HepG2 (cell line): ENCODE measurements at regions not wholly inside any gene's neighbourhood (a gene's known extent, or its start where the extent isn't known, plus 50 kb on each side); places are given as distances from the start of the nearest gene placed in this dataset.

ENCODE experiments used
- ATAC-seq: fragments of 200-7000 bp; cut with Tn5 transposase; 3 replicates; pipeline ENCODE4 v1.9.1; 2020; ENCODE audit warnings: mild to moderate bottlenecking, moderate library complexity
- BruUV-seq: library from RNA; stranded (reverse); fragments of 400-500 nt; replicated peaks from 2 replicates; lab custom pipeline; 2021; lab: Mats Ljungman, UMichigan
- CTCF ChIA-PET: fragments of 300-600 bp; formaldehyde crosslinking; extraction: SDS; loops from one replicate; lab custom pipeline; 2021; ENCODE audit warnings: low total read pairs, inconsistent platforms, low intra/inter-chr PET ratio; lab: Yijun Ruan, JAX
- POLR2A ChIA-PET: fragments of 350-600 bp; sonication (Branson Sonifier 250); formaldehyde crosslinking; loops from one replicate; lab custom pipeline; 2020; ENCODE audit warnings: antibody characterized with exemption, inconsistent platforms; lab: Yijun Ruan, JAX
- DNase-seq: peaks from one replicate; pipeline ENCODE4 v3.0.0-alpha.2; 2015; ENCODE audit warnings: low spot score
- FAIRE-seq: peaks from 3 replicates; lab custom pipeline; 2011; peaks lifted over from hg19 to GRCh38; lab: Jason Lieb, UNC
- H2AFZ ChIP-seq: one replicate; pipeline ENCODE4 v1.6.1; 2011; ENCODE audit warnings: low read length, inconsistent platforms
- H3K27ac ChIP-seq: fragments of 300-600 bp; 3 replicates; pipeline ENCODE4 v1.8.0; 2011; ENCODE audit warnings: mixed run types, mild to moderate bottlenecking, mixed read lengths, low read length, inconsistent platforms; ENCODE audit not compliant: insufficient read depth; ENCODE audit errors: extremely low read length
- H3K27me3 ChIP-seq, 2 experiments: fragments of 200-600 bp in 1 of 2; 2 replicates in 1 of 2; 3 replicates in 1 of 2; pipeline versions ENCODE4 v1.6.0 to v1.8.0; 2011; ENCODE audit warnings: low read length in 2 of 2, mild to moderate bottlenecking in 2 of 2, moderate library complexity in 2 of 2, inconsistent platforms in 1 of 2; ENCODE audit not compliant: insufficient read depth in 2 of 2, control insufficient read depth in 1 of 2
- H3K36me3 ChIP-seq, 2 experiments: fragments of 200-600 bp in 1 of 2; replicated peaks in 1 of 2; 2 replicates in 1 of 2; 3 replicates in 1 of 2; pipeline versions ENCODE4 v1.5.1 to v1.8.0; 2011; ENCODE audit warnings: low read length in 2 of 2, inconsistent platforms in 1 of 2; ENCODE audit not compliant: insufficient read depth in 2 of 2, control insufficient read depth in 1 of 2
- H3K4me1 ChIP-seq: 2 replicates; pipeline ENCODE4 v1.5.1; 2012; ENCODE audit warnings: low read length, inconsistent platforms; ENCODE audit not compliant: insufficient read depth
- H3K4me2 ChIP-seq: 2 replicates; pipeline ENCODE4 v1.6.0; 2011; ENCODE audit warnings: low read depth, low read length, inconsistent platforms
- H3K4me3 ChIP-seq, 3 experiments: fragments of 200-600 bp in 1 of 3; sonication (generic), shearing (Covaris generic) in 1 of 3; replicated peaks in 1 of 3; 2 replicates each; pipeline ENCODE4 v1.5.1; 2011 to 2016; ENCODE audit warnings: low read length in 3 of 3, inconsistent platforms in 2 of 3, low read depth in 2 of 3, mild to moderate bottlenecking in 2 of 3, control low read depth in 1 of 3, mixed read lengths in 1 of 3; ENCODE audit not compliant: insufficient read depth in 1 of 3
- H3K79me2 ChIP-seq: one replicate; pipeline ENCODE4 v1.6.1; 2011; ENCODE audit warnings: low read length, inconsistent platforms; ENCODE audit not compliant: insufficient read depth
- H3K9ac ChIP-seq: 2 replicates; pipeline ENCODE4 v1.6.0; 2011; ENCODE audit warnings: mild to moderate bottlenecking, low read depth, low read length, inconsistent platforms; ENCODE audit not compliant: insufficient read depth
- H3K9me3 ChIP-seq: 2 replicates; pipeline ENCODE4 v1.5.1; 2012; ENCODE audit warnings: mild to moderate bottlenecking, low read length
- H4K20me1 ChIP-seq: 2 replicates; pipeline ENCODE4 v1.6.0; 2011; ENCODE audit warnings: inconsistent platforms, mild to moderate bottlenecking, low read length, moderate library complexity; ENCODE audit not compliant: insufficient read depth
- AHR ChIP-seq: IDR thresholded peaks from 2 replicates; pipeline ENCODE4 v1.6.1; 2018; ENCODE audit warnings: missing genetic modification reagents, missing compliant biosample characterization
- DNMT1 ChIP-seq: sonication (generic); formaldehyde crosslinking; IDR thresholded peaks from 2 replicates; pipeline ENCODE4 v1.5.1; 2020; ENCODE audit warnings: mild to moderate bottlenecking, missing genetic modification reagents
- HOXA5 ChIP-seq: sonication (generic); formaldehyde crosslinking; IDR thresholded peaks from 2 replicates; pipeline ENCODE4 v1.4.0; 2020; ENCODE audit warnings: missing genetic modification reagents
- JUNB ChIP-seq: sonication (generic); formaldehyde crosslinking; IDR thresholded peaks from 2 replicates; pipeline ENCODE4 v1.8.0; 2022; ENCODE audit warnings: missing genetic modification reagents, mild to moderate bottlenecking, borderline replicate concordance
- ONECUT2 ChIP-seq: sonication (generic); formaldehyde crosslinking; IDR thresholded peaks from 2 replicates; pipeline ENCODE4 v1.4.0; 2020; ENCODE audit warnings: missing genetic modification reagents
- POLR2AphosphoS5 ChIP-seq: IDR thresholded peaks from 2 replicates; pipeline ENCODE4 v1.6.1; 2012; ENCODE audit warnings: low read depth, low read length
- SNAI1 ChIP-seq: sonication (generic); formaldehyde crosslinking; IDR thresholded peaks from 2 replicates; pipeline ENCODE4 v1.5.0; 2020; ENCODE audit warnings: mild to moderate bottlenecking, missing genetic modification reagents, borderline replicate concordance
- XRCC5 ChIP-seq: fragments of 200-400 bp; formaldehyde crosslinking; optimal IDR thresholded peaks from 2 replicates; pipeline ENCODE3; 2017; ENCODE audit warnings: mild to moderate bottlenecking, low read length
- ZBTB20 ChIP-seq: sonication (generic); formaldehyde crosslinking; IDR thresholded peaks from 2 replicates; pipeline ENCODE4 v1.8.1; 2023; ENCODE audit warnings: missing genetic modification reagents, low read depth, mild to moderate bottlenecking, borderline replicate concordance
- ZNF30 ChIP-seq: sonication (generic); formaldehyde crosslinking; IDR thresholded peaks from 2 replicates; pipeline ENCODE4 v1.5.0; 2020; ENCODE audit warnings: mild to moderate bottlenecking, missing genetic modification reagents
- ZNF567 ChIP-seq: sonication (generic); formaldehyde crosslinking; IDR thresholded peaks from 2 replicates; pipeline ENCODE4 v1.8.1; 2023; ENCODE audit warnings: mild to moderate bottlenecking, missing genetic modification reagents, borderline replicate concordance
- ZNF782 ChIP-seq: sonication (generic); formaldehyde crosslinking; IDR thresholded peaks from 2 replicates; pipeline ENCODE4 v1.4.0; 2020; ENCODE audit warnings: missing genetic modification reagents, mild to moderate bottlenecking, borderline replicate concordance
- ZNF879 ChIP-seq: sonication (generic); formaldehyde crosslinking; IDR thresholded peaks from 2 replicates; pipeline ENCODE4 v1.8.1; 2023; ENCODE audit warnings: missing genetic modification reagents
- WGBS: methylation state at CpG from one replicate; pipeline ENCODE4 v1.1.6; 2017; ENCODE audit warnings: low lambda C conversion rate; 5-methylcytosine and 5-hydroxymethylcytosine counted together
- in situ Hi-C: cut with HindIII; loops from 2 replicates; pipeline ENCODE4 v1.10.0; 2017; ENCODE audit warnings: low pct_unique_long_range_greater_than_20kb; ENCODE audit not compliant: extremely low pct_ligation_motif_present
- intact Hi-C: fragments of 100-400 bp; cut with micrococcal nuclease; formaldehyde crosslinking; loops from one replicate; pipeline ENCODE4 v1.10.0; 2022; ENCODE audit not compliant: unreplicated experiment
- TF ChIP-seq, protein P1 (sequence below): sonication (generic); formaldehyde crosslinking; IDR thresholded peaks from 2 replicates; pipeline ENCODE4 v1.5.1; 2020; ENCODE audit warnings: mild to moderate bottlenecking, moderate library complexity, missing genetic modification reagents
- TF ChIP-seq, protein P2 (sequence below): IDR thresholded peaks from 2 replicates; pipeline ENCODE4 v1.6.1; 2018; ENCODE audit warnings: missing genetic modification reagents
- TF ChIP-seq, protein P3 (sequence below): sonication (generic); formaldehyde crosslinking; IDR thresholded peaks from 2 replicates; pipeline ENCODE4 v1.5.0; 2020; ENCODE audit warnings: mild to moderate bottlenecking, missing genetic modification reagents, moderate library complexity
- TF ChIP-seq, protein P4 (sequence below): sonication (generic); formaldehyde crosslinking; IDR thresholded peaks from 2 replicates; pipeline ENCODE4 v1.5.0; 2020; ENCODE audit warnings: missing genetic modification reagents
- TF ChIP-seq, protein P5 (sequence below): sonication (generic); formaldehyde crosslinking; conservative IDR thresholded peaks from 2 replicates; pipeline ENCODE4 v1.8.1; 2023; ENCODE audit warnings: missing genetic modification reagents

DNA sequence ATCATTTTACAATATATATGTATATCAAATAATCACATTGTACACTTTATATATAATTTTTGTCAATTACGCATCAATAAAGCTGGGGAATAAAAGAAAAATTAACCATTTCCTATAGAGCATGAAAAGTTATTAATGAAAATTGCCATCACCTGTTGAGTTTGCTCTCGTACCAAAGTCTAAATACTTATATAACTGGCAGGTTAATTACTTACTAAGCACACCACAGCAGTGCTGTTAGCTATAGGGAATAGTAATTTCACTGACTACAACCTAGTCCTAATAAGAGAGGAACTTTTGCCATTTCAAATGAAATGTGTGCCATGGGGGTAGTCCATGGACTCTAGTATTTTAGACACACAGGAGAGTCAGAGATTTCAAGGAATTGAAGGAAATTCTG, 176.9 kb upstream of the COL1A2 start (continued):
- TF ChIP-seq POLR2AphosphoS5 (no peak), ZNF30 (CRISPR knock-in tag) (no peak), ZNF879 (CRISPR knock-in tag) (no peak), ZBTB20 (CRISPR knock-in tag) (no peak), JUNB (CRISPR knock-in tag) (no peak), ZNF782 (CRISPR knock-in tag) (no peak), ONECUT2 (CRISPR knock-in tag) (no peak)
- TF ChIP-seq, protein P1, sequence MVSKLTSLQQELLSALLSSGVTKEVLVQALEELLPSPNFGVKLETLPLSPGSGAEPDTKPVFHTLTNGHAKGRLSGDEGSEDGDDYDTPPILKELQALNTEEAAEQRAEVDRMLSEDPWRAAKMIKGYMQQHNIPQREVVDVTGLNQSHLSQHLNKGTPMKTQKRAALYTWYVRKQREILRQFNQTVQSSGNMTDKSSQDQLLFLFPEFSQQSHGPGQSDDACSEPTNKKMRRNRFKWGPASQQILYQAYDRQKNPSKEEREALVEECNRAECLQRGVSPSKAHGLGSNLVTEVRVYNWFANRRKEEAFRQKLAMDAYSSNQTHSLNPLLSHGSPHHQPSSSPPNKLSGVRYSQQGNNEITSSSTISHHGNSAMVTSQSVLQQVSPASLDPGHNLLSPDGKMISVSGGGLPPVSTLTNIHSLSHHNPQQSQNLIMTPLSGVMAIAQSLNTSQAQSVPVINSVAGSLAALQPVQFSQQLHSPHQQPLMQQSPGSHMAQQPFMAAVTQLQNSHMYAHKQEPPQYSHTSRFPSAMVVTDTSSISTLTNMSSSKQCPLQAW (CRISPR knock-in tag), result no peak
- TF ChIP-seq, protein P2, sequence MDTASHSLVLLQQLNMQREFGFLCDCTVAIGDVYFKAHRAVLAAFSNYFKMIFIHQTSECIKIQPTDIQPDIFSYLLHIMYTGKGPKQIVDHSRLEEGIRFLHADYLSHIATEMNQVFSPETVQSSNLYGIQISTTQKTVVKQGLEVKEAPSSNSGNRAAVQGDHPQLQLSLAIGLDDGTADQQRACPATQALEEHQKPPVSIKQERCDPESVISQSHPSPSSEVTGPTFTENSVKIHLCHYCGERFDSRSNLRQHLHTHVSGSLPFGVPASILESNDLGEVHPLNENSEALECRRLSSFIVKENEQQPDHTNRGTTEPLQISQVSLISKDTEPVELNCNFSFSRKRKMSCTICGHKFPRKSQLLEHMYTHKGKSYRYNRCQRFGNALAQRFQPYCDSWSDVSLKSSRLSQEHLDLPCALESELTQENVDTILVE (CRISPR knock-in tag), result no peak

DNA sequence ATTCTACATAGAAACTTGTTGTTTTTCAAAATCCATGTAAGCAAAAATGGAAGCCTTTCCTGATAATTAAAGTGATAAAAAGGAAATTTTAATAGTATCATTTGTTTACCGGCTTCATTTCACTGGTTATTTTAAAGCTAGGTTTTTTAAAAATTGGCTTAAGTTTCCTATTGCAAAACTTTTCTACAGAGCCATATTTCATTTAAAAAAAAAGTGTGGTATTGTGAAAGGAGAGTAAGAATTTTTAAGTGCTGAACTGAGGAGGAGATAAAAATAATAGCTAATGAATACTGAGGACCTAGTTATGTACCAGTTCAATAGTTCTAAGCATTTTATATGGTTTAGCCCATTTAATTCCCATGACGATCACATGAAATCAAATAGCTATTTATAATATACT, 172.2 kb upstream of the COL1A2 start:
- ATAC-seq, result no peak
- no peak for FAIRE-seq
- POLR2A ChIA-PET, result no interaction called here
- Histone ChIP-seq H4K20me1 (no peaks in the 10 kb centered on the region), H3K79me2 (no peaks in the 10 kb centered on the region), H2AFZ (no peak overlapping the region), H3K9ac (no peak overlapping the region), H3K27me3 (no peaks in the 10 kb centered on the region), H3K9me3 (no peaks in the 10 kb centered on the region), H3K4me3 (no peak overlapping the region), H3K4me1 (peaks cover 8% of the 10 kb centered on the region; the same call in 1 of the 2 replicates), H3K36me3 (no peaks in the 10 kb centered on the region), H3K27ac (no peak overlapping the region), H3K4me2 (no peak overlapping the region)
- in situ Hi-C loops (no loop called here), intact Hi-C loops (no loop called here)
- no TSS peak for BruUV-seq
- DNase-seq, result no peak
- TF ChIP-seq ZNF567 (CRISPR knock-in tag), result no peak
- TF ChIP-seq, protein P3, sequence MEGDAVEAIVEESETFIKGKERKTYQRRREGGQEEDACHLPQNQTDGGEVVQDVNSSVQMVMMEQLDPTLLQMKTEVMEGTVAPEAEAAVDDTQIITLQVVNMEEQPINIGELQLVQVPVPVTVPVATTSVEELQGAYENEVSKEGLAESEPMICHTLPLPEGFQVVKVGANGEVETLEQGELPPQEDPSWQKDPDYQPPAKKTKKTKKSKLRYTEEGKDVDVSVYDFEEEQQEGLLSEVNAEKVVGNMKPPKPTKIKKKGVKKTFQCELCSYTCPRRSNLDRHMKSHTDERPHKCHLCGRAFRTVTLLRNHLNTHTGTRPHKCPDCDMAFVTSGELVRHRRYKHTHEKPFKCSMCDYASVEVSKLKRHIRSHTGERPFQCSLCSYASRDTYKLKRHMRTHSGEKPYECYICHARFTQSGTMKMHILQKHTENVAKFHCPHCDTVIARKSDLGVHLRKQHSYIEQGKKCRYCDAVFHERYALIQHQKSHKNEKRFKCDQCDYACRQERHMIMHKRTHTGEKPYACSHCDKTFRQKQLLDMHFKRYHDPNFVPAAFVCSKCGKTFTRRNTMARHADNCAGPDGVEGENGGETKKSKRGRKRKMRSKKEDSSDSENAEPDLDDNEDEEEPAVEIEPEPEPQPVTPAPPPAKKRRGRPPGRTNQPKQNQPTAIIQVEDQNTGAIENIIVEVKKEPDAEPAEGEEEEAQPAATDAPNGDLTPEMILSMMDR, result no peak
- TF ChIP-seq DNMT1 (CRISPR knock-in tag), result no peak
- no peak for TF ChIP-seq AHR
- no peak for TF ChIP-seq HOXA5 (CRISPR knock-in tag)
- TF ChIP-seq, protein P4, sequence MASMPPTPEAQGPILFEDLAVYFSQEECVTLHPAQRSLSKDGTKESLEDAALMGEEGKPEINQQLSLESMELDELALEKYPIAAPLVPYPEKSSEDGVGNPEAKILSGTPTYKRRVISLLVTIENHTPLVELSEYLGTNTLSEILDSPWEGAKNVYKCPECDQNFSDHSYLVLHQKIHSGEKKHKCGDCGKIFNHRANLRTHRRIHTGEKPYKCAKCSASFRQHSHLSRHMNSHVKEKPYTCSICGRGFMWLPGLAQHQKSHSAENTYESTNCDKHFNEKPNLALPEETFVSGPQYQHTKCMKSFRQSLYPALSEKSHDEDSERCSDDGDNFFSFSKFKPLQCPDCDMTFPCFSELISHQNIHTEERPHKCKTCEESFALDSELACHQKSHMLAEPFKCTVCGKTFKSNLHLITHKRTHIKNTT (CRISPR knock-in tag), result no peak
- TF ChIP-seq, protein P5, sequence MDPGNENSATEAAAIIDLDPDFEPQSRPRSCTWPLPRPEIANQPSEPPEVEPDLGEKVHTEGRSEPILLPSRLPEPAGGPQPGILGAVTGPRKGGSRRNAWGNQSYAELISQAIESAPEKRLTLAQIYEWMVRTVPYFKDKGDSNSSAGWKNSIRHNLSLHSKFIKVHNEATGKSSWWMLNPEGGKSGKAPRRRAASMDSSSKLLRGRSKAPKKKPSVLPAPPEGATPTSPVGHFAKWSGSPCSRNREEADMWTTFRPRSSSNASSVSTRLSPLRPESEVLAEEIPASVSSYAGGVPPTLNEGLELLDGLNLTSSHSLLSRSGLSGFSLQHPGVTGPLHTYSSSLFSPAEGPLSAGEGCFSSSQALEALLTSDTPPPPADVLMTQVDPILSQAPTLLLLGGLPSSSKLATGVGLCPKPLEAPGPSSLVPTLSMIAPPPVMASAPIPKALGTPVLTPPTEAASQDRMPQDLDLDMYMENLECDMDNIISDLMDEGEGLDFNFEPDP, result no peak
- TF ChIP-seq XRCC5, result no peak
- no peak for TF ChIP-seq SNAI1 (CRISPR knock-in tag)
- CTCF ChIA-PET, result no interaction called here
- 3% methylated on average over 2 of the region's 2 CpGs for WGBS
